ENCODE measurements at regions not wholly inside any gene's neighbourhood (a gene's known extent, or its start where the extent isn't known, plus 50 kb on each side); places are given as distances from the start of the nearest gene placed in this dataset.
"Not testable (repeated sequence)": the region's sequence is repeated elsewhere in the genome, so short reads cannot be mapped to it uniquely, and the experiment has no call there.

GRCh38 chr6:122877302-122877701 lies 88.2 kb downstream of the SMPDL3A start:
- peaks cover 16% of the 10 kb centered on the region for H3K4me1 Mint-ChIP-seq
- TF ChIP-seq CTCF (IDR thresholded peaks at IDR 0.05; ENCODE audit: unreplicated experiment in 3 of 3) = no peak
- no peak overlapping the region for H3K27ac Mint-ChIP-seq
- H3K36me3 Mint-ChIP-seq (ENCODE audit: low read depth) = no peaks in the 10 kb centered on the region
- no peaks in the 10 kb centered on the region for H3K27me3 Mint-ChIP-seq (ENCODE audit: low read depth)
- H3K9me3 Mint-ChIP-seq = peaks cover 4% of the 10 kb centered on the region
- H3K4me3 Mint-ChIP-seq = no peak overlapping the region

- peaks cover 11% of the 10 kb centered on the region for H3K9me3 Mint-ChIP-seq
- H3K27ac Mint-ChIP-seq = no peak overlapping the region
- peaks cover 15% of the 10 kb centered on the region for H3K4me1 Mint-ChIP-seq
- no peaks in the 10 kb centered on the region for H3K36me3 Mint-ChIP-seq (ENCODE audit: low read depth)
- TF ChIP-seq CTCF (IDR thresholded peaks at IDR 0.05; ENCODE audit: unreplicated experiment in 3 of 3) = no peak
- no peaks in the 10 kb centered on the region for H3K27me3 Mint-ChIP-seq (ENCODE audit: low read depth)
- no peak overlapping the region for H3K4me3 Mint-ChIP-seq
These were observed 89.7 kb downstream of the SMPDL3A start for GRCh38 chr6:122878796-122879195.

- Mint-ChIP-seq H3K4me3 (no peak overlapping the region), H3K27me3 (ENCODE audit: low read depth) (no peaks in the 10 kb centered on the region), H3K9me3 (peaks cover 11% of the 10 kb centered on the region), H3K27ac (no peak overlapping the region), H3K36me3 (ENCODE audit: low read depth) (no peaks in the 10 kb centered on the region), H3K4me1 (no peaks in the 10 kb centered on the region)
- TF ChIP-seq CTCF (IDR thresholded peaks at IDR 0.05; ENCODE audit: unreplicated experiment in 3 of 3) = no peak
These were observed 97.4 kb downstream of the SMPDL3A start for GRCh38 chr6:122886481-122886880.

GRCh38 chr6:122887941-122888340 lies 98.9 kb downstream of the SMPDL3A start:
- no peak for TF ChIP-seq CTCF (IDR thresholded peaks at IDR 0.05; ENCODE audit: unreplicated experiment in 3 of 3)
- H3K4me1 Mint-ChIP-seq = no peaks in the 10 kb centered on the region

GRCh38 chr6:122888680-122889079 lies 99.6 kb downstream of the SMPDL3A start:
- not testable (repeated sequence) for H3K9me3 Mint-ChIP-seq; H3K4me3 Mint-ChIP-seq; H3K4me1 Mint-ChIP-seq; H3K27me3 Mint-ChIP-seq (ENCODE audit: low read depth); H3K36me3 Mint-ChIP-seq (ENCODE audit: low read depth); H3K27ac Mint-ChIP-seq

More at GRCh38 chr6:122887941-122888340, 98.9 kb downstream of the SMPDL3A start:
- Mint-ChIP-seq H3K27me3 (ENCODE audit: low read depth) (no peaks in the 10 kb centered on the region), H3K36me3 (ENCODE audit: low read depth) (no peaks in the 10 kb centered on the region), H3K27ac (no peak overlapping the region), H3K4me3 (no peak overlapping the region), H3K9me3 (peaks cover 8% of the 10 kb centered on the region)

- H3K36me3 Mint-ChIP-seq (ENCODE audit: low read depth) = no peaks in the 10 kb centered on the region
- H3K4me1 Mint-ChIP-seq = no peaks in the 10 kb centered on the region
- no peak for TF ChIP-seq CTCF (IDR thresholded peaks at IDR 0.05; ENCODE audit: unreplicated experiment in 3 of 3)
- no peak overlapping the region for H3K4me3 Mint-ChIP-seq
- no peaks in the 10 kb centered on the region for H3K27me3 Mint-ChIP-seq (ENCODE audit: low read depth)
- no peaks in the 10 kb centered on the region for H3K9me3 Mint-ChIP-seq
- no peak overlapping the region for H3K27ac Mint-ChIP-seq
These were observed 101.2 kb downstream of the SMPDL3A start for GRCh38 chr6:122890250-122890649.

Data from nephron (organoid).